ENCODE measurements at regions not wholly inside any gene's neighbourhood (a gene's known extent, or its start where the extent isn't known, plus 50 kb on each side); places are given as distances from the start of the nearest gene placed in this dataset.

DNA sequence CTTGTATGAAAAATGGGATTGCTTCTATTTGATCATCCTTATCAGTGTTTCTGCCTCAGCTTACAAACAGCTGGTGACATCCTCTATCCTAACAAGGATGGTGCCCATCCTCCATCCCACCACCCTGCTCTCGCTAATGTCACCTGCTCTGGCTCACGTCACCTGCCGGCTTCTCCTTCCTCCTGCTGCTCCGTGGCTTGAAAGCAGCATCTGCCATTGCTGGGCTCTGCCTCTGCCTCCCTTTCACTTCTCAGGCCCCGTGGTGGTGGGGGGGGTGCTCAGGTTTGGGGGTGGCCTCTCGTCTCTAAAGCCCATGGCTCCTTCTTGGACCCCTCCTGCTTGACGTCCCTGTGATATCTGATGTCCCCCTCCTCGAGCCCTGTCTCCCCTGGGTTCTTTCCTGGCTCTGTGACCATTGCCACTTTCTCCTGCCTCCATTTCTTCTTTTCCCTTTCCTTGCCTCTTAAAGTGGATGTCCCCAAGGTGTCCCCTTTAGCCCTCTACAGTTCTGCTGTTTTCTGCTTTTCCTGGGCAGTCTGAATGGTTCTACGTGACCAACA is 135.5 kb upstream of the ERRFI1 start:
- no peak overlapping the region for H3K4me3 ChIP-seq (ENCODE audit: low read depth, low read length)
- no peak for TF ChIP-seq CTCF (IDR thresholded peaks at IDR 0.05; ENCODE audit: low read depth, low read length)

- H3K4me3 ChIP-seq (ENCODE audit: low read depth, low read length), result no peak overlapping the region
- no peak for TF ChIP-seq CTCF (IDR thresholded peaks at IDR 0.05; ENCODE audit: low read depth, low read length)
Measured at GRCh38 chr1:8159470-8160024, 133.4 kb upstream of the ERRFI1 start.

GRCh38 chr1:8158995-8159394 is 132.9 kb upstream of the ERRFI1 start:
- H3K4me3 ChIP-seq (ENCODE audit: low read depth, low read length), result no peak overlapping the region
- TF ChIP-seq CTCF (IDR thresholded peaks at IDR 0.05; ENCODE audit: low read depth, low read length), result no peak

DNA sequence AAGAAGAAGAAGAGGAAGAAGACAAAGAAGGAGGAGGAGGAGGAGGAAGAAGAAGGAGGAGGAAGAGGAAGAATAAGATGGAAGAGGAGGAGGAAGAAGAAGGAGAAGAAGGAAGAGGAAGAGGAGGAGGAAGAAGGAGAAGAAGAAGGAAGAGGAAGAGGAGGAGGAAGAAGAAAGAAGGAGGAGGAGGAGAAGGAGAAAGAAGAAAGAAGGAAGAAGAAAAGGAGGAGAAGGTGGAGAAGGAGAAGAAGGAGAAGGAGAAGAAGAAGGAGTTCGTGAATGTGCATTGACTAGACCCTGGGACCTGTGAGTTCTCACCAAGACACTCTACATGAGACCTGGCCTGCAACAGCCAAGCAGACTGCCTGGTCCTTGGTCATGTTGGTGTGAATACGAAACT is 131.7 kb upstream of the ERRFI1 start:
- no peak for TF ChIP-seq CTCF (IDR thresholded peaks at IDR 0.05; ENCODE audit: low read depth, low read length)
- H3K4me3 ChIP-seq (ENCODE audit: low read depth, low read length), result no peak overlapping the region

DNA sequence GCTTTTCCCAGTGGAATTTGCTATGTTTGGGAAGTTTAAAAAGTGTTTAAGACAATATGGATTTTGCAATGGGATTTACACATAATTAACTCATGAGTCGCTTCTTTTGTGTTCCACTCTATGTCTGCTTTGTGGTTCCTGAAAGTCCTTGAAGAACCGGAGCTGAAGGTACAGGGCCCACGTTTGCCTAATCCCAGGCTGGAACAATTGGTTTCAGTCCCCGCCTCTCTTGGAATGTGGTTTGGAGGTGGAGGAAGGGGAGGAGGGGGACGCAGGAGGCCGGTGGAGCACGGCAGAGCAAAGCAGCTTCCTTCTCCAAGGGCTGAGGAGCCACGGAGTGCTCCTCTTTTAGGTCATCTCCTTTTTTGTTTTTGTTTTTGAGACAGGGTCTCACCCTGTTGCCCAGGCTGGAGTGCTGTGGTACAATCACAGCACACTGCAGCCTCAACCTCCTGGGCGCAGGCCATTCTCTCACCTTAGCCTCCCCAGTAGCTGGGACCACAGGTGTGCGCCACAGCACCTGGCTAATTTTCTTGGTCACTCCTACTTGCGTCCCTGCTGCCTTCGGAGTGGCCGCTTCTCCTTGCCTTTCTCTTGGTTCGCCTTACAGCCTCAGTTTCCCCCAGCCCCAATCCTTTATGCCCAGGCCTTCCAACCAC is 129.5 kb upstream of the ERRFI1 start:
- H3K4me3 ChIP-seq (ENCODE audit: low read depth, low read length), result no peak overlapping the region
- TF ChIP-seq CTCF (IDR thresholded peaks at IDR 0.05; ENCODE audit: low read depth, low read length), result no peak

- H3K4me3 ChIP-seq (ENCODE audit: low read depth, low read length), result no peak overlapping the region
Measured at GRCh38 chr1:8154621-8155052, 128.5 kb upstream of the ERRFI1 start.

More at GRCh38 chr1:8154621-8155052, 128.5 kb upstream of the ERRFI1 start:
- no peak for TF ChIP-seq CTCF (IDR thresholded peaks at IDR 0.05; ENCODE audit: low read depth, low read length)

Data from WI38 (cell line).